ENCODE measurements at regions not wholly inside any gene's neighbourhood (a gene's known extent, or its start where the extent isn't known, plus 50 kb on each side); places are given as distances from the start of the nearest gene placed in this dataset.

- no peaks in the 10 kb centered on the region for H3K27me3 ChIP-seq
- no peak overlapping the region for H3K4me3 ChIP-seq
- DNase-seq (ENCODE audit: low spot score in 2 of 2), result no peak
- TF ChIP-seq POLR2A (IDR thresholded peaks at IDR 0.05) (no peak), EP300 (IDR thresholded peaks at IDR 0.05) (no peak), POLR2AphosphoS5 (IDR thresholded peaks at IDR 0.05) (no peak), CTCF (IDR thresholded peaks at IDR 0.05) (no peak)
- no peaks in the 10 kb centered on the region for H3K36me3 ChIP-seq
- H3K4me1 ChIP-seq, result no peaks in the 10 kb centered on the region
- no peak overlapping the region for H3K27ac ChIP-seq
- H3K9me3 ChIP-seq, result peaks cover 7% of the 10 kb centered on the region
These were observed 444.0 kb upstream of the LRRTM1 start for GRCh38 chr2:80748592-80748991.

GRCh38 chr2:80737047-80737446, 432.5 kb upstream of the LRRTM1 start:
- Histone ChIP-seq H3K9me3 (peaks cover 22% of the 10 kb centered on the region), H3K27me3 (no peaks in the 10 kb centered on the region), H3K27ac (no peak overlapping the region), H3K36me3 (no peaks in the 10 kb centered on the region), H3K4me1 (no peaks in the 10 kb centered on the region), H3K4me3 (no peak overlapping the region)
- TF ChIP-seq POLR2A (IDR thresholded peaks at IDR 0.05), result no peak
- no peak for TF ChIP-seq POLR2AphosphoS5 (IDR thresholded peaks at IDR 0.05)
- no peak for TF ChIP-seq EP300 (IDR thresholded peaks at IDR 0.05)
- WGBS, result 94% methylated on average over 3 of the region's 3 CpGs
- no peak for DNase-seq (ENCODE audit: low spot score in 2 of 2)

GRCh38 chr2:80725001-80725400, 420.4 kb upstream of the LRRTM1 start:
- H3K4me1 ChIP-seq, result no peaks in the 10 kb centered on the region
- peaks cover 9% of the 10 kb centered on the region for H3K9me3 ChIP-seq
- no peak overlapping the region for H3K27ac ChIP-seq
- WGBS, result 56% methylated on average over 1 of the region's 1 CpG
- H3K27me3 ChIP-seq, result no peaks in the 10 kb centered on the region
- no peak for TF ChIP-seq CTCF (IDR thresholded peaks at IDR 0.05)
- TF ChIP-seq EP300 (IDR thresholded peaks at IDR 0.05), result no peak
- TF ChIP-seq POLR2A (IDR thresholded peaks at IDR 0.05), result no peak
- TF ChIP-seq POLR2AphosphoS5 (IDR thresholded peaks at IDR 0.05), result no peak
- no peaks in the 10 kb centered on the region for H3K36me3 ChIP-seq
- DNase-seq (ENCODE audit: low spot score in 2 of 2), result no peak
- no peak overlapping the region for H3K4me3 ChIP-seq

- H3K4me3 ChIP-seq, result no peak overlapping the region
- no peak for DNase-seq (ENCODE audit: low spot score in 2 of 2)
- no peak overlapping the region for H3K27ac ChIP-seq
- no peaks in the 10 kb centered on the region for H3K4me1 ChIP-seq
- 81% methylated on average over 2 of the region's 2 CpGs for WGBS
- TF ChIP-seq POLR2AphosphoS5 (IDR thresholded peaks at IDR 0.05) (no peak), EP300 (IDR thresholded peaks at IDR 0.05) (no peak), CTCF (IDR thresholded peaks at IDR 0.05) (no peak), POLR2A (IDR thresholded peaks at IDR 0.05) (no peak)
- H3K27me3 ChIP-seq, result no peaks in the 10 kb centered on the region
- no peaks in the 10 kb centered on the region for H3K36me3 ChIP-seq
- peaks cover 10% of the 10 kb centered on the region for H3K9me3 ChIP-seq
These were observed 418.3 kb upstream of the LRRTM1 start for GRCh38 chr2:80722803-80723202.

GRCh38 chr2:80719607-80720006, 415.1 kb upstream of the LRRTM1 start:
- WGBS, result 75% methylated on average over 3 of the region's 3 CpGs
- H3K4me1 ChIP-seq, result no peaks in the 10 kb centered on the region
- H3K27me3 ChIP-seq, result no peaks in the 10 kb centered on the region
- no peak overlapping the region for H3K27ac ChIP-seq
- no peaks in the 10 kb centered on the region for H3K36me3 ChIP-seq
- no peak overlapping the region for H3K4me3 ChIP-seq
- H3K9me3 ChIP-seq, result peaks cover 6% of the 10 kb centered on the region
- TF ChIP-seq EP300 (IDR thresholded peaks at IDR 0.05) (no peak), CTCF (IDR thresholded peaks at IDR 0.05) (no peak), POLR2A (IDR thresholded peaks at IDR 0.05) (no peak), POLR2AphosphoS5 (IDR thresholded peaks at IDR 0.05) (no peak)
- DNase-seq (ENCODE audit: low spot score in 2 of 2), result no peak

- Histone ChIP-seq H3K36me3 (no peaks in the 10 kb centered on the region), H3K4me1 (no peaks in the 10 kb centered on the region), H3K9me3 (peaks cover 6% of the 10 kb centered on the region), H3K4me3 (no peak overlapping the region), H3K27ac (no peak overlapping the region), H3K27me3 (no peaks in the 10 kb centered on the region)
- no peak for TF ChIP-seq EP300 (IDR thresholded peaks at IDR 0.05)
- no peak for TF ChIP-seq CTCF (IDR thresholded peaks at IDR 0.05)
- no peak for TF ChIP-seq POLR2AphosphoS5 (IDR thresholded peaks at IDR 0.05)
- TF ChIP-seq POLR2A (IDR thresholded peaks at IDR 0.05), result no peak
- DNase-seq (ENCODE audit: low spot score in 2 of 2), result no peak
- 89% methylated on average over 1 of the region's 1 CpG for WGBS
These were observed 410.9 kb upstream of the LRRTM1 start for GRCh38 chr2:80715433-80715832.
